Neuron (in vitro differentiated cells): ENCODE measurements at regions not wholly inside any gene's neighbourhood (a gene's known extent, or its start where the extent isn't known, plus 50 kb on each side); places are given as distances from the start of the nearest gene placed in this dataset.
"Not testable (repeated sequence)": the region's sequence is repeated elsewhere in the genome, so short reads cannot be mapped to it uniquely, and the experiment has no call there.

Experiments used
- H2AFZ ChIP-seq: one replicate; pipeline ENCODE4 v1.6.1; 2013; ENCODE audit warnings: low read depth, mild to moderate bottlenecking, inconsistent platforms, low read length, moderate library complexity
- H3K27me3 ChIP-seq: one replicate; pipeline ENCODE4 v1.6.1; 2013; ENCODE audit warnings: low read length; ENCODE audit not compliant: insufficient read depth
- H3K36me3 ChIP-seq: one replicate; pipeline ENCODE4 v1.6.1; 2013; ENCODE audit warnings: low read length; ENCODE audit not compliant: insufficient read depth
- H3K4me1 ChIP-seq: one replicate; pipeline ENCODE4 v1.6.1; 2013; ENCODE audit warnings: low read length; ENCODE audit not compliant: insufficient read depth
- H3K4me3 ChIP-seq: 2 replicates; pipeline ENCODE4 v1.5.1; 2013; ENCODE audit warnings: mild to moderate bottlenecking, low read length, moderate library complexity
- H3K9me3 ChIP-seq: one replicate; pipeline ENCODE4 v1.6.1; 2013; ENCODE audit warnings: low read length

GRCh38 chr11:69912161-69912910 is 93.1 kb upstream of the FGF3 start:
- Histone ChIP-seq H3K4me1 (no peaks in the 10 kb centered on the region), H2AFZ (no peak overlapping the region), H3K9me3 (no peaks in the 10 kb centered on the region), H3K4me3 (no peak overlapping the region), H3K36me3 (no peaks in the 10 kb centered on the region), H3K27me3 (no peaks in the 10 kb centered on the region)

DNA sequence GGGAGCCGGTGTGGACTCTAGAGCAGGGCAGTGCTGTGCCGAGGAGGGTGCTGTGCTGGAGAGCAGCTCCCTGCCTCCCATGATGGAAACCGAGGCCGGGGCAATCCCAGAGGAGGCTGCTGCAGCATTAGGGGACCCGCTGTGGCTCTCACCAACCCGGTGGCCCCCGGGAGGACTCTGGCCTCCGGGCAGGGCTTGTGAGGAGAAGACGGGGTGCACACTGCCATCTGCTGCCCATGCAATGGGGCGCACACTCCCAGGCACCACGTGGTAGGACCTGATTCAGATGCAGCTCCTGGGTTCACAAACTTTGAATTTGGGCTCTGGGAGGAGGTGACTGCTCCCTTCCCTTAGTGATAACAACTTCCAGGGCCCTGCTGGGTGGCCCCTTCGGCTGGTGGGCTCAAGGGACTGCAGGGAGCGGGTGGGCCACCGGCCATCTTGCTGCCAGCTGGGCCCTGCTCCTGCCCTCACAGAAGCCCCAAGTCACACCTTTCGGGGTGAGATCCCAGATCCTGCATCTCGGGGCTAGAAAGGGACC is 93.8 kb upstream of the FGF3 start:
- H3K27me3 ChIP-seq = peaks cover under 1% of the 10 kb centered on the region
- no peaks in the 10 kb centered on the region for H3K36me3 ChIP-seq

DNA sequence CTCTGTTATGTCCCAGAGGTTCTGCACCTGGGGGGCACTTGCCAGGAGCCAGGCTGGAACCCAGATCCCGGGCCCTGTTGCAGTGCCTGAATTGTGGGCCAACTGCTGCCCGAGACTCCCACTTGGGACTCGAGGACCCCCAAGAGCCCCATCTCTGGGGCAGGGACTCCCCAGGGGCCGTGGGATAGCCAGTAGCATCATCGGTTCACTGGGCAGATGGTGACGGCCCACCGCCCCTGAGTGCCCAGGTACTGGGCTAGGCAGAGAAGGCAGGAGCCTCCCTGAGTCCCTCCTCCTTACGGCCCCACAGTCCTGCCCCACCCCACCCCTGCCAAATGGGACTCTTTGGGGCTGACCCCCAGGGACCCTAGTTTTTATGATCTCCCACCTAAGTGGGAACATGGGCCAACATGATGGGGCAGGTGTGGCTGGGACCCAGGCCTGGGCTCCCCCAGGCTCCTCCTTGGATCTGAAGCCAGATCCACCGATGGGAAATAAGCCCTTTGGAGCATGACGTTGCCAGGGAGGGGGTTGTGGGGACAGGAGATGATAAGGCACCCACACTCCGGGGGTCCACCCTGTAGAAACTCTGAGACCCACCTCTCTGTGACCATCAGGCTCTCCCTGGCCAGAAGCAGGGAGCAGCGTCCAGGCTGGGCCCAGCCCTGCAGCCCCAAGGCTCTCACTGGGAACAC is 94.5 kb upstream of the FGF3 start:
- no peaks in the 10 kb centered on the region for H3K36me3 ChIP-seq
- H3K9me3 ChIP-seq = no peaks in the 10 kb centered on the region
- H3K4me1 ChIP-seq = no peaks in the 10 kb centered on the region
- H3K4me3 ChIP-seq = no peak overlapping the region
- H3K27me3 ChIP-seq = peaks cover 5% of the 10 kb centered on the region
- no peak overlapping the region for H2AFZ ChIP-seq

More for the DNA sequence above, 93.8 kb upstream of the FGF3 start:
- no peak overlapping the region for H3K4me3 ChIP-seq
- no peaks in the 10 kb centered on the region for H3K4me1 ChIP-seq
- H2AFZ ChIP-seq = no peak overlapping the region
- H3K9me3 ChIP-seq = no peaks in the 10 kb centered on the region

GRCh38 chr11:69914286-69915150 is 95.3 kb upstream of the FGF3 start:
- Histone ChIP-seq H2AFZ (no peak overlapping the region), H3K27me3 (peaks cover 5% of the 10 kb centered on the region), H3K4me1 (no peaks in the 10 kb centered on the region), H3K9me3 (no peaks in the 10 kb centered on the region), H3K4me3 (no peak overlapping the region), H3K36me3 (no peaks in the 10 kb centered on the region)

- H3K36me3 ChIP-seq = no peaks in the 10 kb centered on the region
- no peaks in the 10 kb centered on the region for H3K4me1 ChIP-seq
- H3K27me3 ChIP-seq = peaks cover 5% of the 10 kb centered on the region
- H3K9me3 ChIP-seq = no peaks in the 10 kb centered on the region
- H2AFZ ChIP-seq = no peak overlapping the region
- no peak overlapping the region for H3K4me3 ChIP-seq
These were observed 95.9 kb upstream of the FGF3 start for GRCh38 chr11:69915151-69915500.

DNA sequence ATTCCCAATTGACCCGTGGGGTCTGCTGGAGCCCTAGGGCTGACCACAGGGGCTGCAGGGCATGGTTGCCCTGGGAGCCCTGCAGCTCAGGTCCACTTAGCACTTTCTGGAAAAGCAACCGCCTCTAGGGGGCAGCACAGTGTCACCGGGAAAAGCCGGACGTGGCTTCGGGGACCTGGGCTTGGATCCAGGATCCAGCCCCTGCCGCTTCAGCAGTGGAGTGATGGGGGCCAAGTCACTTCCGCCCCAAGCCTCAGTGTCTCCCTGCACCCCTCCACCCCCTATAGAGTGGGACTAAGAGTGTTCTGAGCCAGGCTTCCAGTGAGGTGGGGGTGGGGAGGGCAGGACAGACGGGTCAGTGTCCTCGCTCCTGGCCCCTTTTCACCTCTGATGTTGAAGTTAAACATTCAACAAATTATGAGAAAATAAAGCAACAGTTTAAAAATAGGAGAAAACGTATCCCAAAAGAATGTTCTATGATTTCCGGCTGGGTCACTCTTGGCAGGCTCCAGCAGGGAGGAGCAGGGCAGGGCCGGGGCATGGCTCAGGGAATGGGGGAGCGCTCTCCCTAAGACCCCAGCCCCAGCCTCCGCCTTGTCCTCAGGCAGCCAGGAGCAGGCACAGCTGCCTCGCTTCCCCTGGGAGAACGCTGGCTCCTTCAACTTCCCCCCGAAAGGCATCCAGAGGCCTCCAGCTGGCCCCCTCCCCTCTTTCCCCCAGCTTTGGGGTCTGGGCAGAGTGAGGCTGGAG is 96.5 kb upstream of the FGF3 start:
- Histone ChIP-seq H2AFZ (no peak overlapping the region), H3K4me3 (no peak overlapping the region), H3K9me3 (no peaks in the 10 kb centered on the region), H3K36me3 (no peaks in the 10 kb centered on the region), H3K4me1 (no peaks in the 10 kb centered on the region), H3K27me3 (peaks cover 5% of the 10 kb centered on the region)

DNA sequence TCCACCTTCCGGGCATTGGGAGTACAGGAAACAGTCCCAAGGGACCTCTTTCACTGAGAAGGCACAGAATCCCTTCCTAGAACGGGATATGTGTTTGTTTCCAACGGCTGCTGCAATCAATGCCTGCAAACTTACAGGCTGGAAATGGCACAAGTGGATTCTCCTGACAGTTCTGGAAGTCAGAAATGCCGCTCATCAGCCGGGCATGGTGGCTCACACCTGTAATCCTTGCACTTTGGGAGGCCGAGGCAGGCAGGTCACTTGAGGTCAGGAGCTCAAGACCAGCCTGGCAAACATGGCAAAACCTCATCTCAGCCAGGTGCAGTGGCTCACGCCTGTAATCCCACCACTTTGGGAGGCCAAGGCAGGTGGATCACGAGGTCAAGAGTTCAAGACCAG is 97.0 kb upstream of the FGF3 start:
- H3K9me3 ChIP-seq, H3K4me3 ChIP-seq, H3K4me1 ChIP-seq, H2AFZ ChIP-seq, H3K36me3 ChIP-seq, H3K27me3 ChIP-seq: not testable (repeated sequence)

- no peaks in the 10 kb centered on the region for H3K36me3 ChIP-seq
- no peaks in the 10 kb centered on the region for H3K9me3 ChIP-seq
- H3K4me1 ChIP-seq = no peaks in the 10 kb centered on the region
- no peak overlapping the region for H2AFZ ChIP-seq
- no peak overlapping the region for H3K4me3 ChIP-seq
- peaks cover 5% of the 10 kb centered on the region for H3K27me3 ChIP-seq
These were observed 97.7 kb upstream of the FGF3 start for GRCh38 chr11:69916806-69917387.

DNA sequence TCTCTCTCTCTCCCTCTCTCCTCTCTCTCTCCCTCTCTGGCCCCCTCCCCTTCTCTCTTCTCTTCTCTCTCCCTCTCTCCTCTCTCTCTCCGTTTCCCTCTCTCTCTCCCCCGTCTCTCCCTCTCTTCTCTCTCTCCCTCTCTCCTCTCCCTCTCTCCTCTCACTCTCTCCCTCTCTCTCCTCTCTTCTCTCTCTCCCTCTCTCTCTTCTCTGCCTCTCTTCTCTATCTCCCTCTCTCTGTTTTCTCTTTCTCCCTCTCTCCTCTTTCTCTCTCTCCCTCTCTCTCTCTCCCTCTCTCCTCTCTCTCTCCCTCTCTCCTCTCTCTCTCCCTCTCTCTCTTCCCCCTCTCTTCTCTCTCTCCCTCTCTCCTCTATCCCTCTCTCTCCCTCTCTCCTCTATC is 98.3 kb upstream of the FGF3 start:
- no peak overlapping the region for H3K4me3 ChIP-seq
- peaks cover 5% of the 10 kb centered on the region for H3K27me3 ChIP-seq
- H3K4me1 ChIP-seq = no peaks in the 10 kb centered on the region
- no peaks in the 10 kb centered on the region for H3K36me3 ChIP-seq
- H3K9me3 ChIP-seq = no peaks in the 10 kb centered on the region
- no peak overlapping the region for H2AFZ ChIP-seq

- Histone ChIP-seq H3K4me3 (no peak overlapping the region), H3K9me3 (no peaks in the 10 kb centered on the region), H3K4me1 (no peaks in the 10 kb centered on the region), H2AFZ (no peak overlapping the region), H3K36me3 (no peaks in the 10 kb centered on the region), H3K27me3 (peaks cover 5% of the 10 kb centered on the region)
These were observed 99.2 kb upstream of the FGF3 start for GRCh38 chr11:69918231-69918937.

- no peaks in the 10 kb centered on the region for H3K9me3 ChIP-seq
- no peak overlapping the region for H3K4me3 ChIP-seq
These were observed 99.9 kb upstream of the FGF3 start for GRCh38 chr11:69918938-69919650.

More at GRCh38 chr11:69918938-69919650, 99.9 kb upstream of the FGF3 start:
- H3K4me1 ChIP-seq = no peaks in the 10 kb centered on the region
- no peaks in the 10 kb centered on the region for H3K36me3 ChIP-seq
- peaks cover 5% of the 10 kb centered on the region for H3K27me3 ChIP-seq
- H2AFZ ChIP-seq = no peak overlapping the region
